ENCODE measurements at regions not wholly inside any gene's neighbourhood (a gene's known extent, or its start where the extent isn't known, plus 50 kb on each side); places are given as distances from the start of the nearest gene placed in this dataset.

DNA sequence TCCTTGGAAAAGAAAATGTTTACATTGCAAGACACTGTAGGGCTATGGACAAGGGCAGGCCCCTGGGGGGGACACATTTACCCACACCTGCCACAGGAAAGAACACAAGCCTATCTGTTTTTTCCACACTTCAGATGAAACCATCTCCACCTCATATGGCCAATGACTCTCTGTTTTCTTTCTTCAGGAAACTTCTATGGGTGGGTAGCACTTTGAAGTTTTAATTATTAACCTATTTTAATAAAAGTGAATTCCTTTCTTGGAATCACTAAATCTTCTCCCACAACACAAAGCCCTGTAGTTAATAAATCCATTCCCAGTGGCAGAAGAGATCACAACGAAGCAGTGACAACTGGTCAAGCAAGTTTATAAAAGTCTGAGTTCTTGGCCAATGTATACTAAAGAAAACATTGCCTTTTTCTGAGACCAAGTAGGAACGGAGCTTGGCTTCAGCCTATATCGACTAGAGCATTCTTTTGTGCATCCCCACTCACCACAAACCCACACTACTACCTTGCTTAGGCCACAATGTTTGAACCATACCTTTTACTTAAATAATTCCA is 125.1 kb upstream of the CARMIL1 start:
- TF ChIP-seq CTCF (IDR thresholded peaks at IDR 0.05) (no peak), POLR2A (IDR thresholded peaks at IDR 0.05) (no peak)
